Esophagus muscularis mucosa (tissue), 4 donors: ENCODE measurements at regions not wholly inside any gene's neighbourhood (a gene's known extent, or its start where the extent isn't known, plus 50 kb on each side); places are given as distances from the start of the nearest gene placed in this dataset.

Experiments used
- EP300 ChIP-seq: sonication (generic); formaldehyde crosslinking; IDR thresholded peaks from one replicate; pipeline ENCODE4 v1.6.1; 2017; ENCODE audit warnings: antibody characterized with exemption
- POLR2A ChIP-seq: fragments of 450-650 bp; IDR thresholded peaks from one replicate; pipeline ENCODE4 v1.6.1; 2017; ENCODE audit warnings: antibody characterized with exemption, moderate library complexity, mild to moderate bottlenecking, low read depth
- POLR2AphosphoS5 ChIP-seq, 2 donors: sonication (generic); formaldehyde crosslinking; IDR thresholded peaks; one replicate each; pipeline ENCODE4 v1.6.1; 2017; ENCODE audit warnings: antibody characterized with exemption in 2 of 2
- TF ChIP-seq, protein P1 (sequence below), 3 experiments: fragments of 200-600 bp in 2 of 3; fragments of 450-650 bp in 1 of 3; sonication (generic) in 2 of 3; IDR thresholded peaks; one replicate each; pipeline ENCODE4 v1.5.1; 2017 to 2019; ENCODE audit warnings: antibody characterized with exemption in 3 of 3, mild to moderate bottlenecking in 2 of 3, moderate library complexity in 1 of 3

DNA sequence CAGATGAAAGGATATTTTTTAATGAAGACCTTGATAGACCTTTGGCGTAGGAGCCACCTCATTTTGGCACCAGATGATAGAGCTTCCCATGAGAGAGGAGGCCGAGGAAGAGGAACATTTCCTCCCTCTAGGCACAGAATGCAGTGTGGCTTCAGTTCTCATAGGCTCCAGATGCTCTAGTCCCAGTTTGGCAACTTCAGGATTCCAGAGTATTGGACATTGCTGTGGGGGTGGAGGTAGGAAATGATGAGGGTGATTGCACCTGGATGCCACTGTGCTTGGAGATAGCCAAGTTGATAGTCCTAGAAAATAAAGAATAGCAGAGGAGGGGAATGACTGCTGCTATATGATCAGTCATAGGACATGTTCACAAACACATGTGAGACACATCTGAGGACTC is 58.3 kb upstream of the KY start:
- TF ChIP-seq, protein P1, sequence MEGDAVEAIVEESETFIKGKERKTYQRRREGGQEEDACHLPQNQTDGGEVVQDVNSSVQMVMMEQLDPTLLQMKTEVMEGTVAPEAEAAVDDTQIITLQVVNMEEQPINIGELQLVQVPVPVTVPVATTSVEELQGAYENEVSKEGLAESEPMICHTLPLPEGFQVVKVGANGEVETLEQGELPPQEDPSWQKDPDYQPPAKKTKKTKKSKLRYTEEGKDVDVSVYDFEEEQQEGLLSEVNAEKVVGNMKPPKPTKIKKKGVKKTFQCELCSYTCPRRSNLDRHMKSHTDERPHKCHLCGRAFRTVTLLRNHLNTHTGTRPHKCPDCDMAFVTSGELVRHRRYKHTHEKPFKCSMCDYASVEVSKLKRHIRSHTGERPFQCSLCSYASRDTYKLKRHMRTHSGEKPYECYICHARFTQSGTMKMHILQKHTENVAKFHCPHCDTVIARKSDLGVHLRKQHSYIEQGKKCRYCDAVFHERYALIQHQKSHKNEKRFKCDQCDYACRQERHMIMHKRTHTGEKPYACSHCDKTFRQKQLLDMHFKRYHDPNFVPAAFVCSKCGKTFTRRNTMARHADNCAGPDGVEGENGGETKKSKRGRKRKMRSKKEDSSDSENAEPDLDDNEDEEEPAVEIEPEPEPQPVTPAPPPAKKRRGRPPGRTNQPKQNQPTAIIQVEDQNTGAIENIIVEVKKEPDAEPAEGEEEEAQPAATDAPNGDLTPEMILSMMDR (IDR thresholded peaks at IDR 0.05), result no peak
- TF ChIP-seq POLR2A (no peak), EP300 (no peak), POLR2AphosphoS5 (IDR thresholded peaks at IDR 0.05) (no peak)
